ENCODE measurements at regions not wholly inside any gene's neighbourhood (a gene's known extent, or its start where the extent isn't known, plus 50 kb on each side); places are given as distances from the start of the nearest gene placed in this dataset.

DNA sequence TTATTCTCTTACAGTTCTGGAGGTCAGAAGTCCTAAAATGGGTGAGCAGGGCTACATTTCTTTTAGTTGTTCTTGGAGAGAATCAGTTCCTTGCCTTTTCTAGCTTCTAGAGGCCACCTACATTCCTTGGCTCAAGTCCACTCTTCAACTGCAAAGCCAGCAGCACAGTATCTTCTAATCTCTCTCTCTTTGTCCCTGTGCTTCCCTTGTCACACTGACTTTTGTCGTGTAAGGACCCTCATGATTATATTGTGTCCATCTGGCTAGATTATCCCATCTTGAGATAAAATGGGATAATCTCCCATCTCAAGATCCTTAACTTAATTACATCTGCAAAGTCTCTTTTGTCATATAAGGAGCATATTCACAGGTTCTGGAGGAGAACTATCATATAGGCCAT lies 359.0 kb downstream of the ADRA2A start:
- DNase-seq (ENCODE audit: low read depth in 2 of 2, low spot score in 1 of 2): no peak

DNA sequence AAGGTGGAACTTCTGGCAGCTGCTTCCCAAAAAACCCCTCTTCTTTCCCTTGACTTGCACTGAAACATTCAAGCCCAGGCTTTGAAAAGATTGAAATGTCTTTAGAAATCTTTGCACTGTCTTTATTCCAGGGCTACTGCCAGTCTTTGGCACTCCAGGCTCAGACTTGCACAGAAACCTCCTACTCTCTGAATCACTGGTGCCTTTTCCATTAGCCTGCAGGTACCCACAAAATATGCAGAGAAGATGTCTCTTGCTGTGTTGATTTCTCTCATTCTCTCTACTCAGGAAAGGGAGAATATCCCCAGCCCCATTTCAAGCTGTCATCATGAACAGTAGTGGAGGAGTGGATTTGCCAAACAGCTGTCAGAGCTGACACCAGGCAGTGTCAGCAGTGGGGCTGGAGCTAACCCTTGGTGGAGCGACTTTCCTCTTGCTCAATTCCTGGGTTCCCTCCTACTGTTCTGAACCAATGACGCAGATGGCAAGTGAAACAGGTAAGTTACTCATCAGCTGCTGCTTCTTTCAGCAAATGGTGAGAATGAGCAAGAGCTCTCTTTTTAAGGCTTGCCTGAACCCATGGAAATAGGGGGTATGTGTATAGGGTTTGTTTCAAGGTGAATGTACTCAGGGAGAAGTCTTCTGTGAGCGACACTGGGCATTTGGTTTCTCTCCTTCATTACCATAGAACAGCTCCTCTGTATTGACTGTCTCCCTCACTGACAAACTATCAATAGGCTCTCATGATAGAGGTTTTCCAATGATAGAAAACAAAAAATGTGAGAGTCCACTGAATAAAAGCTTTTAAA lies 362.4 kb downstream of the ADRA2A start:
- DNase-seq (ENCODE audit: low read depth in 2 of 2, low spot score in 1 of 2): no peak

DNA sequence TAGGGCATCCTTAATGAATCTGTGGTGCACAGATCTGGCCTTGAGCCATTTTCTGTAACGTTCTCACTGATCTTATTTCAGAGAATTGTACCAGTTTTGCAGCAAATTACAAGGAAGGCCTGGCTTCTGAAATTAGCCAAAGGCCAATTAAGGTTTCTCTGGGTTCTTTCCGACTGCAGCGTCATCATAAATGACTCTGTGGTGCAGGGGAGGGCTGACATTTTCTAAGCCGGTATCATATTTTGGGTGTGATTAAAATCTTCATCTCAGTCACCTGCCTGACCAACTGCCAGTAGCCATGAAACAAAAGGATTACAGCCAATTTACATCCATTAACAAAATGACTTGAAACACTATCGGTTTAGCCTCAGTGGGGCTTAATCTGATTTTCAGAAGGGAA lies 363.7 kb downstream of the ADRA2A start:
- DNase-seq (ENCODE audit: low read depth in 2 of 2, low spot score in 1 of 2): no peak

DNA sequence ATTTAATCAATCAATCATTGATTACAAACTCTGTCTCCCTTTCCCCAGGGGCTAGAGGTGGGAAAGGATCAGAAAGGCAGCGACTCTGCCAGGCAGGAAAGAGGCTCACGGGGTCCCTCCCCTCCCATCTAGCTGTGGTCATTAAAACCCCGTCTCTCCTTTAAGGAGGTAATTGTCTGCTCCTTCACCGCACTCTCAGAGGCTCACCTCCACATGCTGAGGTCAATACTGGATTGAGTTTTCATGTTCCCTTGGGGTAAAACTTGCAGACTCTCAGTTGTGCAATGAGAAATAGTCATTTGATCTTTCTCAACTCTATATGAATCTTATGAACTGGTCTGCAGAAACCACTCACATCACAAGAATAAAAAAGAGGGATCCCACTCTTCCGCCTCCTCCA lies 368.8 kb downstream of the ADRA2A start:
- DNase-seq (ENCODE audit: low read depth in 2 of 2, low spot score in 1 of 2): no peak

DNA sequence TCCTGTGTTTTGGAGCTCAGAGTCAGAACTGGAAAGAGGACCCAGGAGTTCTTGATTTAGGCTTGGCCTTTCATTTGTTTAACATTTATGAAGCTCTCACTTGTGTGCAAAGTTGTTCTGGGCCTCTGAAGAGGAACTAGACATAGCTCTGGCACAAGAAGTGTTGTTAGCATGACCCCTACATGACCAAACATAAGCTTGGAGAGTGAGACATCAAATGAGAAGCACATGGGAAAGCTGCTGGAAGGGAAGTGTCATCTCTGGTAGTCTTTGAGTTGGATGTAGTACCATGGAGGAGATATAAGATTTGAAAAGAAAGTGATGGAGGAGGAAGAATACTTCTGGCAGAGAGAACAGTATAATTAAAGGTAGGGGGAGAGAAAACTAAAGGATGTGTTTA lies 370.1 kb downstream of the ADRA2A start:
- DNase-seq (ENCODE audit: low read depth in 2 of 2, low spot score in 1 of 2): no peak

DNA sequence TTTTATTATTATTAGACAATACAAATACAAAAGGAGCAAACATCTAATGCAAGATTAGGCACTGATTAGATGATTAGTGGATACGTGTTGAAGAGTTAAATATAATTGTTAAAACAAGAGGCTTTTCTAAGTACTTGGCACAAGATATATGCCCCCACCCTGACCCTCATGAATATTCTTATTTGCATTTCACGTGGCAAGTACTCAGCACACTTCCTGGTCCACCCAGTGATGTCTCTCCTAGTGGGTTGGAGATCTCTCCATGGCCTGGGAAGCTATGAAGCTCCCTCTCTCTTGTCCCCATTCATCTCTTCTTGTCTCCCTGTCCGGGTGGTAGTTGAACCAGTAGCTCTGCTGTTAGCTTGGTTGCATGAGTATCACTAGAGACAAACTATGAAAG lies 375.3 kb downstream of the ADRA2A start:
- no peak for DNase-seq (ENCODE audit: low read depth in 2 of 2, low spot score in 1 of 2)

GRCh38 chr10:111455776-111456426 lies 379.1 kb downstream of the ADRA2A start:
- no peak for DNase-seq (ENCODE audit: low read depth in 2 of 2, low spot score in 1 of 2)

DNA sequence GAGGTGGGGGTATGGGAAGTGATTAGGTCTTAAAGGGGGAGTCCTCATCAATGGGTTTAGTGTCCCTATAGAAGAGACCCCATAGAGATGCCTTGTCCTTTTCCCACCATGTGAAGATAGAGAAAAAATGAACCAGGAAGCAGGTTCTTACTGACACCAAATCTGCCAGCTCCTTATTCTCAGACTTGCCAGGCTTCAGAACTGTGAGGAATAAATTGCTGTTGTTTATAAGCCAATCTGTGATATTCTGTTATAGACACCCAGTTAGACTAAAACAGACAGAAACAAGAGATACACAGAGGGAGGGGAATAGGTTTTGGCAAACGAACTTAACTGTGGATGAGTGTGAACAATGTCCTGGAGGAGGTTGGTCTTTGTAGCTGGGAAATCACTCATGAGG lies 381.4 kb downstream of the ADRA2A start:
- DNase-seq (ENCODE audit: low read depth in 2 of 2, low spot score in 1 of 2): no peak

DNA sequence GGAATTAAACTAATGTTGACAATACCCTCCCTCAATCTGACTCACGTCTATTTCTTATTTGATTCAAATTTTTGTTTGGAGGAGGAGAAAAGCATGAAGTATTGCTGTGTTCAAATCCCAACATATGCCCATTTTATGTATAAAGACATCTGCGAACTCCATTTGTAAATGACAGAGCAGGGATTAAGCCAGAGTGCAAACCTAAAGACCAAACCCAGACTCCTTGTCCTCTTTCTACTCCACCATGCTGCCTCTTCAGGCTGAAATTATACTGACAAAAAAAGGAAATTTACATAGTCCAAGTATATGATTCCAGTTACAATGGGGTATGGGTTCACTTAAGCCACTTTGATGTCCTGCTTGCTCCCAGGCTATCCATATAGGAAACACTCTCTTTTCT lies 383.1 kb downstream of the ADRA2A start:
- DNase-seq (ENCODE audit: low read depth in 2 of 2, low spot score in 1 of 2): no peak

- DNase-seq (ENCODE audit: low read depth in 2 of 2, low spot score in 1 of 2): no peak
Measured at GRCh38 chr10:111472445-111472844, 395.6 kb downstream of the ADRA2A start.

DNA sequence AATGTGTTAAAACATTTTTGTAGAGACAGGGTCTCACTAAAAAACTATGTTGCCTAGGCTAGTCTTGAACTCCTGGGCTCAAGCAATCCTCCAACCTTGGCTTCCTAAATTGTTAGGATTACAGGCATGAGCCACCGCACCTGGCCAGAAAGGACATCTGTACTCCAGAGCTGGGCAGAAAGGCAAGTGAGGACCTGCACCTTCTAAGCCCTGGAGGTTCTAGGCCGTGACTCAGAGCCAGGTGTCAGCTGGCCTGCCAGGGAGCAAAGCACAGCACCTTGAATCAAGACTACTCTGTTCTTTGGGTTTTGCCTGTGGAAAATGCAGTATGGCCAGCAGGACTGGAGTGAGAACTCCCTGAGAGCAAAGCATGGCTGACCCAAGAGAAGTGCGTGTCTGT lies 396.5 kb downstream of the ADRA2A start:
- no peak for DNase-seq (ENCODE audit: low read depth in 2 of 2, low spot score in 1 of 2)

GRCh38 chr10:111474786-111475185 lies 398.0 kb downstream of the ADRA2A start:
- DNase-seq (ENCODE audit: low read depth in 2 of 2, low spot score in 1 of 2): no peak

DNA sequence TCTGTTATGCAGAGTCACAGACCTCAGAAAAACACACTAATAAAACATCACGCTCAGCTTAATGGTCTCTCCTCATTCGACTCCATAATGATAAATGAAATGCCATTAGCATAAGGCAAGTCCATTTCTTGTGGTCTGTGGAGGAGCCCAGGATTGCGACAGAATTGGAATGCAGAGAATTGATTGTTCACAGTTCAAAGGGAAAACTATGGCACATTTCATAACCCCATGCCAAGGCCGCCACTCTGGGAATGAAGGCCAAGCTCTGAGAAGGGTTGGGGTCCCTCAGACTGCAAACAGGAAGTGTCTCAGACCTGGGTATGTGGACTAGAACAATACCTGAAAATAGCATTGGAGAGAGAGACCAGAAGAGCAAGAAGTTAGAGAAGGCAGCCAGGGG lies 398.9 kb downstream of the ADRA2A start:
- no peak for DNase-seq (ENCODE audit: low read depth in 2 of 2, low spot score in 1 of 2)

GRCh38 chr10:111478651-111479050 lies 401.8 kb downstream of the ADRA2A start:
- DNase-seq (ENCODE audit: low read depth in 2 of 2, low spot score in 1 of 2): no peak

GRCh38 chr10:111479966-111480365 lies 403.1 kb downstream of the ADRA2A start:
- no peak for DNase-seq (ENCODE audit: low read depth in 2 of 2, low spot score in 1 of 2)

DNA sequence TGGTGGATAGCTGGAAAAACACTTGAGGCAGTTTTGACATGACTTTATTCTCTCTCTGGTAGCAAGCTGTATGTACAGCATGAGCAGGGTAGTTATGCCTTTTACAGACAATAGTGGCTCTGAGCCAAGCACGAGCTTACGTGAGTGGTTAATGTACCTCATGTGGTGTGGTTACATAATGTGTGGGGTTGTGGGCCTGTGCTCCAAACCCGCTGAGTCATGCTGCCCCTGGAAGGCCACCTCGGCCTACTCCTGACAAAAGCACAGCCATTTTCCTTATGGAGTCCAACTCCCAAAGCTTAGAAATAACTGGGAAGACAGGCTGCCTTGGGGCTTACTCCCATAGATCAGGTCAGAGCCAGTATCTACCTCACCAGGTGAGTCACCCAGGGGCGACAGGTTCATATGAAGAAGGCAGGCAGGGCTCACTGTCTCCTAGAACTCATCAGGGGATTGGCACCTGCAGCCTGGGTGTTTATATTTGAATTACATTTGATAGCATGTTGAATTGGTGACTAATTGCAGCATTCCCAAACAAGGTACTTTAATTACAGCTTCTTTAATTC lies 404.5 kb downstream of the ADRA2A start:
- DNase-seq (ENCODE audit: low read depth in 2 of 2, low spot score in 1 of 2): no peak

DNA sequence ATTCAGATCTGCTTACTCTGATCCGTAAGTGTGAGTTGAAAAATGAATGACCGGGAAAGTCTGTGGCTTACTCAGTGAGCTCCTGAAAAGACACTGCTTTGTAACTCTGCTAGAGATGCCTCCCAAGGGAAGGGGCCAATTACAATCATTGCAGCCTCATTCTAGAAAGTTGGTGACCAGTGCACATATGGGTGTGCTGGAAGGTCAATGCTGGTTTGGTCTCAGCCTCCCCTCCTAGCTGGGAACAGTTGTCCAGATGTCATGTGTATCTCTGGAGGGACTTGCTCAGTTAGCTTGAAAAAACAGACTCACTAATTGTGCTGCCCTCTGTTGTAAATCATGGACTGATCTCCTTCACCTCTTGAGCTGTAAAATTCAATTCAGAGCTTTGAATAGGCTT lies 405.0 kb downstream of the ADRA2A start:
- DNase-seq (ENCODE audit: low read depth in 2 of 2, low spot score in 1 of 2): no peak

DNA sequence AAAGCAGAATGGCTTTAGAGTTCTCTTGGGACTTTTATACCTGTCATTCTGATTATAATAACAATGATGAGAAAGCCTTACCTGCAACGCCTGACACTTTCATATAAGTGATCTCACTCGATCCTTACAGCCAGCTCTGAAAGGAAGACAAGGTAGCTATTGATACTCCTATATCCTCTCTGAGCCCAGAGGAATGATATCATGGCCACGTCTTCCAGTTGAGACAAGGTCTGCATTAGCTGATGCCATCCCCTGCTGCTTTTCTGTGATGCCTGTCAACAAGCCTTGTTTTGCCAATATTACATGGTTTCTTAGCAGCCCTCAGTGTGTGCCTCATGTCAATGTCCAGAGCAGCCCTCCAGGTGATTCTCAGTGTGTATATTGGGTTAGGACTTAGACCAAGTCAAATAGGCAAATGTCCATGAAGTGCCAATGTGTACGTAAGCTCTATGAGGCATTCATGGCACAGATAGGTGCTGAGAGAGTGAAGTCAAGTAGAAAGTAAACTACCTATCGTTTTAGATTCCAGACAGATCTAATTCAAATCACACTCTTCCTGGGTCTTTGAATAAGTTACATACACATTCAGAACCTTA lies 405.9 kb downstream of the ADRA2A start:
- DNase-seq (ENCODE audit: low read depth in 2 of 2, low spot score in 1 of 2): no peak

GRCh38 chr10:111485767-111486166 lies 408.9 kb downstream of the ADRA2A start:
- DNase-seq (ENCODE audit: low read depth in 2 of 2, low spot score in 1 of 2): no peak

DNA sequence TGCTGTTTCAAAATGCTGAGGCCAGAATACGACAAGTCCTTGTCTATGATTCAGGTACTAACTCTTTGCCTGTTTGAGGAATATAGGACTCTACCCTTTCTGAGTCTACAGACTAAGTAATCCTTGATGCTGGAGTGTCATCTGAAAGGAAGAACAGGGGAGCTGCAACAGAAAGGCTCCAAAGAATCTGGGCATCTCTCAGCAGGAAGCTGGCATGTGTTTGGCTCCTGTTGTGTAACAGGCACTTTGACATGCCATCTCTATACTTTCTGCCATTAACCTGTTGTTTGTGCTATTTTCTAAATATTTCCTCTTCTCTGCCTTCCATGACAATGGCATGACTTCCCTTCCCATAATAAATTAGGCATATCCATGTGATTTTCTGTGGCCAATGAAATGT lies 409.5 kb downstream of the ADRA2A start:
- no peak for DNase-seq (ENCODE audit: low read depth in 2 of 2, low spot score in 1 of 2)

DNA sequence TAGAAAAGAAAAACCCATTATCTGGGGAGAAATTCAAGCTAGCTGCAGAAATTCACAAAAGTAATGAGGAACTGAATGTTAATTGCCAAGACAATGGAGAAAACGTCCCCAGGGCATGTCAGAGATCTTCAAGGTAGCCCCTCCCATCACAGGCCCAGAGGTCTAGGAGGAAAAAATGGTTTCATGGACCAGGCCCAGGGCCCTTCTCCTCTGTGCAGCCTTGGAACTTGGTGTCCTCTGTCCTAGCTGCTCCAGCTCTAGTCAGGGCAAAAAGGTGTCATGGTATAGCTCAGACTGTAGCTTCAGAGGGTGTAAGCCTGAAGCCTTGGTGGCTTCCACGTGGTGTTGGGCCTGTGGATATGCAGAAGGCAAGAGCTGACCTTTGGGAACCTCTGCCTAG lies 411.8 kb downstream of the ADRA2A start:
- DNase-seq (ENCODE audit: low read depth in 2 of 2, low spot score in 1 of 2): no peak

GRCh38 chr10:111491154-111491553 lies 414.3 kb downstream of the ADRA2A start:
- DNase-seq (ENCODE audit: low read depth in 2 of 2, low spot score in 1 of 2): no peak

Measured in stimulated activated CD8-positive, alpha-beta memory T cell treated with anti-CD3 and anti-CD28 coated beads, Interleukin-4, amount 100 ng/mL, for 1 hour (primary cell).